Hematopoietic multipotent progenitor cell treated with erythropoietin and hydrocortisone succinate and interleukin-3 and kit ligand, for 4 days (in vitro differentiated cells): ENCODE measurements at regions not wholly inside any gene's neighbourhood (a gene's known extent, or its start where the extent isn't known, plus 50 kb on each side); places are given as distances from the start of the nearest gene placed in this dataset.

Source experiments
- DNase-seq: peaks from one replicate; pipeline ENCODE4 v3.0.0-alpha.2; 2015

GRCh38 chr3:161694682-161695564 is 198.3 kb downstream of the OTOL1 start:
- no peak for DNase-seq

GRCh38 chr3:161695811-161696210 is 199.2 kb downstream of the OTOL1 start:
- DNase-seq, result no peak

- DNase-seq, result peak; percentile 51
Measured at GRCh38 chr3:161700998-161701397, 204.4 kb downstream of the OTOL1 start.

DNA sequence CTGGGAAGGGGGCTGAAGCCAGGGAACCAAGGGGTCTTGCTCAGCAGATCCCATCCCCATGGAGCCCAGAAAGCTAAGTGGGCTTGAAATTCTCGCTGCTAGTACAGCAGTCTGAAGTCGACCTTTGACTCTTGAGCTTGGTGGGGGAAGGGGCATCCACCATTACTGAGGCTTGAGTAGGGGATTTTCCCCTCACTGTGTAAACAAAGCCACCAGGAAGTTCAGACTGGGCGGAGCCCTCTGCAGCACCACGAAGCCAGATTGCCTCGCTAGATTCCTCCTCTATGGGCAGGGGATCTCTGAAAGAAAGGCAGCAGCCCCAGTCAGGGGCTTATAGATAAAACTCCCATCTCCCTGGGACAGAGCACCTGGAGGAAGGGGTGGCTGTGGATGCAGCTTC is 210.6 kb downstream of the OTOL1 start:
- peak; percentile 8 for DNase-seq

- no peak for DNase-seq
Measured at GRCh38 chr3:161713731-161714130, 217.1 kb downstream of the OTOL1 start.

GRCh38 chr3:161731968-161732367 is 235.4 kb downstream of the OTOL1 start:
- no peak for DNase-seq

DNA sequence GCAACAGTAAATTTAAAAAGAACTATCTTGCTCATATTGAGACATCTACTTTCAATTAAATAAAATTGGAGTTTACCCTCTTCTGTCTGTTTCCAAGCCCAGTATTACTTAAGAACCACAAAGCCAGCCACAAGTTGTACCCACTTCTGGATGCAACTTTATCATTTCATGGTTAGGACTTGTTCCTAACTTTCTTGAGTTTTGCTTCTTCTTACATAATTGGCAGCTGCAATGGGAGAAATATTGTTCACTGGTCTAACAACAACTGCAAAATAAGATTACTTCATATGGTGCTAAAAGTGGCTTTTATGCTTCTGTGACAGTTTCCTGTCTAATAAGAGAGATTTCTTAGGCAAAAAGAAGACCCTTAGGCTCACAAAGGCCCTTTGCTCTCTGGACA is 240.6 kb downstream of the OTOL1 start:
- DNase-seq, result peak; percentile 81

GRCh38 chr3:161740421-161740820 is 243.8 kb downstream of the OTOL1 start:
- DNase-seq, result no peak

GRCh38 chr3:161744366-161744765 is 247.8 kb downstream of the OTOL1 start:
- DNase-seq, result no peak

GRCh38 chr3:161745741-161746140 is 249.1 kb downstream of the OTOL1 start:
- DNase-seq, result peak; percentile 69

GRCh38 chr3:161748049-161748448 is 251.4 kb downstream of the OTOL1 start:
- DNase-seq, result no peak

GRCh38 chr3:161754420-161755053 is 257.9 kb downstream of the OTOL1 start:
- DNase-seq, result no peak

DNA sequence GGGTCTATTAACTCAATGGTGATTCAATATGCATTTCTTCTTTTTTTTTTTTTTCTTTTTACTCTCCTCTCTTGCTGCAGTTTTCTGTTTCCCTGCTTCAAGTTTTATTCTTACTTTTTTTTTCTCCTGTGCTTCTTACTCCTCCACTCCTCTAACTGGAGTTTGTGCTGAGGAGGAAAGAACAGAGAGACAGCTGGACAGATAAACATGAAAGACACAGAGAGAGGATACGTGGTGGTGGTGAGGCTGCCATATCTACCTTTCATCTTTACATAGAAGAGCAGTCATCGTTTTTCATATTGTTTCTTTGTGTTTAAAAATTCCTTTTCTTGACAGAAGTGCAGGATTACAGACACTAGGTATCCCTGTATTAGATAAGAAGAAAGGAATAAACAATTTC is 262.8 kb downstream of the OTOL1 start:
- no peak for DNase-seq

DNA sequence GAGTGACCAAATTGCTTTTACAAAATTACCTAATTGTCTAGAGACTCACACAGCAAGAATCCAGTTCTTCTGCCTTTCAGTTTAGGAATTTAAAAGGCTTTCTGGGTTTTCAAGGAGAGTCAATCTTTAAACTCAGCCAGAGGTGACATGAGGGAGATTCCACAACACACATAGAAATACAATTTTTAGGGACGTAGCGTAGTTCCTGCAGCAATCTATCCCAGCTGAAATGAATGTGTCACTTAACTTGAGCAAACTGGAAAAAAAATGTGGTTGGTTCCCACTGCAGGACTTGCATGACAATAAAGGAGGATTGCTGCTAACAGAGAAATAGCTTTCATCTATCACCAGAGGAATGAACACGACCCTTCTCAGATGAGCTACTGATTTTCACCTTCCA is 269.7 kb downstream of the OTOL1 start:
- no peak for DNase-seq

GRCh38 chr3:161770484-161771386 is 274.1 kb downstream of the OTOL1 start:
- DNase-seq, result peak; percentile 70

- DNase-seq, result peak; percentile 16
Measured at GRCh38 chr3:161781381-161781780, 284.8 kb downstream of the OTOL1 start.

- no peak for DNase-seq
Measured at GRCh38 chr3:161793194-161793930, 296.8 kb downstream of the OTOL1 start.

GRCh38 chr3:161794551-161794950 is 297.9 kb downstream of the OTOL1 start:
- DNase-seq, result no peak

DNA sequence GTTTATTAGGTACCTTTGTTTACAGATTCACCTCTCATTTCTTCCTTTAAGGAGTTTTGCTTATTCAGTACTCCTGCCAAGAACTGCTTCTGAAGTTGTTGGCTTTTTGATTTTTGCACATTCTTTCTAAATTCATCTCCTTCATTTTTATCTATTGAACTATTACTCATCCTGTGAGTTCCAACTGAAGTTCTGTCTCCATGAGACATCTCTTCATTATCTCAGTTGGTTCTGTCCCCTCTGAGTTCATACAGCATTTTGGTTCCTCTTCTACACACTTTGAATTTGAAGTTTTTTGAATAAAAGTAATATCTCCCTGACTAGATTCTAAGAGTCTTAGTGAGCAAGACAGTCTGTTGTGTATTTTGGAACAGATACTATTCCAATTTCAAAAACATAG is 299.7 kb downstream of the OTOL1 start:
- no peak for DNase-seq

DNA sequence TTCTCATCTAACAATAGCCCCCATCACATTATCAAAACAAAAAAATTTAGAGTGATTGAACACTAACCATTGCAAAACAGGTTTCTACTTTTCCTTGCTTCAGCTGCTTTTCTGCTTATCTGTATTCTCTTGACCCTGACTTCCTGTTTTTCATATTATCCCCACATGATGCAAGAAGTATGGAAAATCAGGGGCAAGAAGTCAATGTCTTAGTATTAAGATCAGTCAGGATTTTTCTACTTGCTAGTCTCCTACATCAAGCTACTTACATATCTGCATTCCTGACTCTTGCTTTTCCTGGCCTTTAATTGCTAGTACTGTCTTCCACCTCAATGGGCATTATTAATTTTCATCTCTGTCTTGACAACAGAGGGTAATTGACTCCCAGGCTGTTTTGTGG is 300.2 kb downstream of the OTOL1 start:
- peak; percentile 31 for DNase-seq

DNA sequence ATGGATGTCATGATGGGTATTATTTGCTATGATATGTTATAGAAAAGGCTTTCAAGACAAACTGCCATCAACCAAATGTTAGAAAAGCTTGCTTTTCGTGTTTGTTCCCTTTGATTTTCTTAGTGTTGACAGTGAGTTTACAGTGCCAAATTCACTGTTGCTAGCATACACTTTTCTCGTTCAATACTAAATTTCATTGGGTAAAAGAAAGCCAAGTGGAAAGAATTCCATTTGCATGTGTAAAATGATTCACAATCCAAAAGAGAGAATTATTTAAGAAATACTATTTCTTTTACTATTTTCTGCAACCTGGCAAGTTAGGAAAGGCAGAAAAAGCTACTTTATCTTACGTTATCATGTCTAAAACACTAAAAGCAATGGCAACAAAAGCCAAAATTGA is 301.4 kb downstream of the OTOL1 start:
- DNase-seq, result no peak

DNA sequence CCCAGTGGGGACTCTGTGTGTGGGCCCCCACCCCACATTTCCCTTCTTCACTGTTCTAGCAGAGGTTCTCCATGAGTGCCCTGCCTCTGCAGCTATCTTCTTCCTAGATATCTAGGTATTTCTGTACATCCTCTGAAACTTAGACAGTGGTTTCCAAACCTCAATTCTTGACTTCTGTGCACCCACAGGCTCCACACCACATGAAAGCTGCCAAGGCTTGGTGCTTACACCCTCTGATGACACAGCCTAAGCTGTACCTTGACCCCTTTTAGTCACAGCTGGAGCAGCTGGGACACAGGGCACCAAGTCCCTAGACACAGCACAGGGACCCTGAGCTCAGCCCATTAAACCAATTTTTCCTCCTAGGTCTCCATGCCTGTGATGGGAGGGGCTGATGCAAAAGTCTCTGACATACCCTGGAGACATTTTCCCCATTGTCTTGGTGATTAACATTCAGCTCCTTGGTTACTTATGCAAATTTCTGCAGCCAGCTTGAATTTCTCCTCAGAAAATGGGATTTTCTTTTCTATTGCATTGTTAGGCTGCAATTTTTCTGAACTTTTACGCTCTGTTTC is 304.5 kb downstream of the OTOL1 start:
- DNase-seq, result no peak
